ENCODE measurements at regions not wholly inside any gene's neighbourhood (a gene's known extent, or its start where the extent isn't known, plus 50 kb on each side); places are given as distances from the start of the nearest gene placed in this dataset.

DNA sequence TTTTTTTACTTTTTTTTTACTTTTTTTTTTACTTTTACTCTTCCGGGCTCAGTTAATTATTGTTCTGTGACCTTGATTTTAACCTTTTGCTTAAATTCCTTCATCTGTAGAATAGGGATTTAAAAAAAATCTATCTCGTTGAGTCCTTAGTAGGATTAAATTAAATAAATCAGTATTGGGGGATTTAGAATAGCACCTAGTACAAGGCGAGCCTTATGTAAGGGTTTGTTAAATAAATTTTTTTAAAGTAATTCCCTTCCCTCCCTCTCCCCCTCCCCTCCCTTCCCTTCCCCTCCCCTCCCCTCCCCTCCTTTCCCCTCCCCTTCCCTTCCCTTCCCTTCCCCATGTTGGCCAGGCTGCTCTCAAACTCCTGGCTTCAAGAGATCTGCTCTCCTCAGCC is 287.2 kb upstream of the KCNH8 start:
- no peak overlapping the region for H3K27ac ChIP-seq (ENCODE audit: low read depth, low read length)
- no peaks in the 10 kb centered on the region for H3K4me1 ChIP-seq (ENCODE audit: control insufficient read depth, insufficient read depth, low read length)
- H3K27me3 ChIP-seq (ENCODE audit: control insufficient read depth, insufficient read depth, low read length): no peaks in the 10 kb centered on the region
- no peak overlapping the region for H3K9ac ChIP-seq (ENCODE audit: low read length)
- no peaks in the 10 kb centered on the region for H3K9me3 ChIP-seq (ENCODE audit: control insufficient read depth, insufficient read depth, low read depth, low read length)
- no peak overlapping the region for H3K4me3 ChIP-seq (ENCODE audit: low read depth, low read length)
- H3K36me3 ChIP-seq (ENCODE audit: control insufficient read depth, insufficient read depth, low read length): no peaks in the 10 kb centered on the region

DNA sequence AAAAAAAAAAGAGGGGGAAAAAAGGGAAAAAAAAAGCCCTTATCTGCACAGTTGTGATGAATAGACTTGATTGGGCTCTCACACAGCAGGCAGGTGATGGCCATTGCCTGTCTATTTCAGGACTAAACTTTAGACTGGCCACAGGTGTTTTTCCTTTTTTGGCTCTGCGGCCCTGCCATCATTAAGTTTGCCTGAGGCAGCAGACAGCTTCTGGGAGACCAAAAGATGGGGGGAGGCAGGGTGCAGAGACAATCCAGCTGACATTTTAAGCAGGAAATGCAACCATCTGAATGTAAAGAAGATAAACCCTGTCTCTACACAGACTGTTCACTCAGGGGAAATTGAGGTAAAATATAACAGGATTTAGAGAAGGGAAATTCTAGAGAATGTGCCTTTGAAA is 295.0 kb upstream of the KCNH8 start:
- H3K9me3 ChIP-seq (ENCODE audit: control insufficient read depth, insufficient read depth, low read depth, low read length): no peaks in the 10 kb centered on the region
- H3K4me1 ChIP-seq (ENCODE audit: control insufficient read depth, insufficient read depth, low read length): no peaks in the 10 kb centered on the region
- H3K36me3 ChIP-seq (ENCODE audit: control insufficient read depth, insufficient read depth, low read length): no peaks in the 10 kb centered on the region
- H3K27me3 ChIP-seq (ENCODE audit: control insufficient read depth, insufficient read depth, low read length): no peaks in the 10 kb centered on the region
- no peak overlapping the region for H3K4me3 ChIP-seq (ENCODE audit: low read depth, low read length)
- H3K27ac ChIP-seq (ENCODE audit: low read depth, low read length): no peak overlapping the region
- no peak overlapping the region for H3K9ac ChIP-seq (ENCODE audit: low read length)

DNA sequence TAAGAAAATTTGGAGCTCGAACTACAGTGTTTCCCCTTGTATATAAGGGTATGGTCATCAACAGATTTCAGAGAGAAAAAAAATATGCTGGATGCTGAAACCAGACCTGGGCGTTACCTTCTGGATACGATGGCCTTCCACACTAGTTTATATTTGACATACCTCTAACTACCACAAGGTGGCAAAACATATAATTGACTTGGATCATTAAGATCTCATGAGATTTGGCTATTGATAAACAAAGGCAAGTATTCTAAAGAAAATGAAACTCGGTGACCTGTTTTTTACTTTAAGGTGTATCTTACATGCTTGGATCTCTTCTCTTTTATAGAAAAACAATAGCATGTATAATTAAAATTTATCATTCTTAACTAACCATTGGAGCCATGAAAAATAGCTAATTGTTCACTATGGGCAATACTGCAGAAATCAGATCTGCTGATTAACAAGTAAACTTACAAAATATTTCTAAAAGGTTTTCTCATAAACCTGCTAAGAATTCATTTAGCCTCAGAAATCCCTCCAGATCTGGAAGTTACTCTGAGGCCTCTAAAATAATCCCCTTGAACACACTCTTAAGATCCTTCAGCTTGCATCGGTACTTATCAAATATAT is 300.6 kb upstream of the KCNH8 start:
- Histone ChIP-seq H3K4me1 (ENCODE audit: control insufficient read depth, insufficient read depth, low read length) (0 out of 2 replicates have a peak, but pooled peaks cover 9% of the 10 kb centered on the region), H3K27me3 (ENCODE audit: control insufficient read depth, insufficient read depth, low read length) (no peaks in the 10 kb centered on the region), H3K9ac (ENCODE audit: low read length) (no peak overlapping the region), H3K36me3 (ENCODE audit: control insufficient read depth, insufficient read depth, low read length) (no peaks in the 10 kb centered on the region), H3K4me3 (ENCODE audit: low read depth, low read length) (no peak overlapping the region), H3K27ac (ENCODE audit: low read depth, low read length) (no peak overlapping the region), H3K9me3 (ENCODE audit: control insufficient read depth, insufficient read depth, low read depth, low read length) (no peaks in the 10 kb centered on the region)

DNA sequence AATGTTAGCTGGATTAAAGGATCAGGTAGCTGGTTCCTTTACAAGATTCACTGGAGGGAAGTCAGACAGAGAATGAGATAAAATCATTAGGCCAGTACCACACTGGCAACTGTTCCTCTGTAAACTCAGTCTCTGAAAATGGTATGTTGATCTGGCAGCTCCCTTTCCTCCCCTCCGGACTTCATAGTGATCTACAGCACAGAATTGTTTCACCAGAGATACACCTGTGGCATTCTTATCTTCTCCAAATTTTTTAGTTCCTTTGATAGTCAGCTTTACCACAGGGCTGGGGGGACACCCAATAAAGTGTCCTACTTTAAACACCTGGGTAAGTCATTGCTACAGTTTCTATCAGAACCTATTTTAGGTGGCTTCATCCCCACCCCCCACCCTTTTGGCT is 304.3 kb upstream of the KCNH8 start:
- Histone ChIP-seq H3K9me3 (ENCODE audit: control insufficient read depth, insufficient read depth, low read depth, low read length) (no peaks in the 10 kb centered on the region), H3K27me3 (ENCODE audit: control insufficient read depth, insufficient read depth, low read length) (no peaks in the 10 kb centered on the region), H3K36me3 (ENCODE audit: control insufficient read depth, insufficient read depth, low read length) (no peaks in the 10 kb centered on the region), H3K9ac (ENCODE audit: low read length) (no peak overlapping the region), H3K4me1 (ENCODE audit: control insufficient read depth, insufficient read depth, low read length) (0 out of 2 replicates have a peak, but pooled peaks cover 9% of the 10 kb centered on the region), H3K27ac (ENCODE audit: low read depth, low read length) (no peak overlapping the region), H3K4me3 (ENCODE audit: low read depth, low read length) (no peak overlapping the region)

DNA sequence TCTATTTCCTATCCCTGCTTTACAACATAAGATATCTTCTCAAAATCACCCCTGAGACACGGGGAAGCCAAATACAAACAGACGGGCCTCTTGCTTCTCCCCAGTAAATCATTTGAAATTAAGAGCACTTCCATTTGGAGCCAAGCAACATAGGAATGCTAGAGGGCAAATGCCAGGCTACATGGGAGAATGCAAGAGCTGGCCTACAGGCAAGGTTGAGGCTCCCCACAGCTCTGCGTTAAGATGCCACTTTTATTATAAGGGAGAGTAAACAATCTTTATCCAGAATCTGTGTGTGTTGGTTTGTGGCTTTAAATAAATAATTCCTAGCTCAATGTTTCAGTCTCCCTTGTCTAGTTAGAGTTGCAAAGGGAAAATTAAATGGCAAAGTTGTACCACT is 305.1 kb upstream of the KCNH8 start:
- Histone ChIP-seq H3K9ac (ENCODE audit: low read length) (no peak overlapping the region), H3K27me3 (ENCODE audit: control insufficient read depth, insufficient read depth, low read length) (no peaks in the 10 kb centered on the region), H3K9me3 (ENCODE audit: control insufficient read depth, insufficient read depth, low read depth, low read length) (no peaks in the 10 kb centered on the region), H3K4me3 (ENCODE audit: low read depth, low read length) (no peak overlapping the region), H3K4me1 (ENCODE audit: control insufficient read depth, insufficient read depth, low read length) (0 out of 2 replicates have a peak, but pooled peaks cover 9% of the 10 kb centered on the region), H3K27ac (ENCODE audit: low read depth, low read length) (no peak overlapping the region), H3K36me3 (ENCODE audit: control insufficient read depth, insufficient read depth, low read length) (no peaks in the 10 kb centered on the region)

DNA sequence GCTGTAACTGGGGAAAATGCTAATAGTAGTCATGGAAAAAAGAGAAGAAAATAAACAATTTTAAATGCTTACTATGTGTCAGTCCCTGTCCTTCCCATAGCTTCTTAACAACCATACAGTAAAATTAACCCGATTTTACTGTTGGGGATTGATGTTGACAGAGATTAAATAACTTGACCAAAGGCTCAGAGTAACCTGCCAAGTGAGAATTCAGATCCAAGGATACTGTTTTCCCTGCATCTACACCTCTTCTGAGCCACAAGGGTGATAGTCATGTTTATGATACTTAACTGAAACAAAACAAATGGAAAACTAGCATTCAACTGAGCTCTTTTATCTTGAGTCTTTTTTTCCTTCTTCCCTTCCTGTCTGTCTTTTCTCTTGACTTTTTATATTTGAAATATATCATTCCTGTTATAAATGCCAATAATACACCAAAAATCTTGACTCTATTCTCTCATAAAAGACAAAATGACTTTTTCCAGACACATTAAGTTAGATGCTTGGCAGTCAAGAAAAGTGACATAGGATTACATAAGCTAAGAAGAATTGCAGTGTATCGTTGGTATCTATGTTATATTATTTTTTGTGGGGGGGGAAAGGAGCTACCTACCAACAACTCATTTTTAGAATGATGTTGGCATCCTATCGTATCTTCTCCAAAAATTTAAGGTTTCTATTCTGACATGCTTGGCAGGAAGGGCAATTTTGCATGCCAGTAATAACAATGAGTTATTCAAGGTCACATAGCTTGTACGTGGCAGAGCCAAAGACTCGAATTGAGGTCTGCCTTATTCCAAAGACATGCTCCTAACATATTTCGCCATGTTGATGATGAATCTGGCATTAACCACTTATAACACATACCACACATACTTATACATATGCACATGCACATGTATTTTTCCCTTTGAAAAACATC is 306.6 kb upstream of the KCNH8 start:
- no peaks in the 10 kb centered on the region for H3K36me3 ChIP-seq (ENCODE audit: control insufficient read depth, insufficient read depth, low read length)
- no peak overlapping the region for H3K27ac ChIP-seq (ENCODE audit: low read depth, low read length)
- H3K9ac ChIP-seq (ENCODE audit: low read length): no peak overlapping the region
- H3K27me3 ChIP-seq (ENCODE audit: control insufficient read depth, insufficient read depth, low read length): no peaks in the 10 kb centered on the region
- peaks cover 17% of the 10 kb centered on the region for H3K4me1 ChIP-seq (ENCODE audit: control insufficient read depth, insufficient read depth, low read length)
- H3K4me3 ChIP-seq (ENCODE audit: low read depth, low read length): no peak overlapping the region
- H3K9me3 ChIP-seq (ENCODE audit: control insufficient read depth, insufficient read depth, low read depth, low read length): no peaks in the 10 kb centered on the region

DNA sequence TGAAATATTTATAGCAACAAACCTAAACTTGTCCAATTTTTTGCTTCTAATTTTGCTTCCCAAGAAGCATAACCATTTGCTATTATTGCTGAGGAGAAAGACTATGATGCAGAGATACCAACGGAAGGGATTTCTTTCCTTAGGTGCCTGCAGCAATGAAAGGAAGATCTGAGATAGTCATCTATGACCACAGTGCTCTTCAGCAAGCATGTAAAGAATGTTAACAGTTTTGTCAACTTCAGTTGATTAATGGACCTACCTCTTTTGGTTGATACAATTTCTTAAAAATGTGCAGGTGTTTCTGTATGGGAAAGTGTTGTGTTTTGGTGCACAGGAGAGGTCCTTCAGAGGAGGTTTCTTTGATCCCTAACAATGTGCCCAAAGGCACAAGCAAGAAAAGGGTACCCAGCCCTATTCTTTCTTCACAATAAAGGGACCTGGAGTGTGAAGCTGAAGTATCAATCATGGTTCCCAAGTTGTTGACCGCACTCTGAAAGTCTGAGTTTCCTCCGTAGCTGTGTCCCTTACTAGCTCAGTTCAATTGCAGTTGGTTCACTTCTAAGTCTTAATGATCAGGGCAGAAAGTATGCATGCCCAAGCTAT is 307.7 kb upstream of the KCNH8 start:
- Histone ChIP-seq H3K4me3 (ENCODE audit: low read depth, low read length) (no peak overlapping the region), H3K9ac (ENCODE audit: low read length) (no peak overlapping the region), H3K27ac (ENCODE audit: low read depth, low read length) (no peak overlapping the region), H3K27me3 (ENCODE audit: control insufficient read depth, insufficient read depth, low read length) (no peaks in the 10 kb centered on the region), H3K4me1 (ENCODE audit: control insufficient read depth, insufficient read depth, low read length) (peaks cover 22% of the 10 kb centered on the region), H3K9me3 (ENCODE audit: control insufficient read depth, insufficient read depth, low read depth, low read length) (no peaks in the 10 kb centered on the region), H3K36me3 (ENCODE audit: control insufficient read depth, insufficient read depth, low read length) (no peaks in the 10 kb centered on the region)

DNA sequence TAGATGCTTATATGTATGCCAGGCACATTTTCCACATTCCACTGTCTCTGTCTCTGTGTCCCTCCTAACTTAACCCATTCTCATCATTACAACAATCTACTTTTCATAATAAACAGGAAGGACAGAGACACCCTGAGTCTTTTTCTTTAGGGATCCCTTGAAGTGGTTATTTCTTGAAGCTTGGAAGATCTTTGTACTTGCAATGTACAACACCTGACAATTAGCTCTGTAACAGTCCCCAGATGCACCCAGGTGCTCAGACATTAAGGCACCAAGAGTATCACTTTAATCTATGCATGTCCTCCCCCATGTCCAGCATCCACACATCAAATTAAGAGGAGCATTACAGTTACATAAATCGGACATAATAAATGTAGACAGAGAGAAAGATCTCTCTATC is 309.6 kb upstream of the KCNH8 start:
- no peak overlapping the region for H3K27ac ChIP-seq (ENCODE audit: low read depth, low read length)
- H3K27me3 ChIP-seq (ENCODE audit: control insufficient read depth, insufficient read depth, low read length): no peaks in the 10 kb centered on the region
- H3K9ac ChIP-seq (ENCODE audit: low read length): no peak overlapping the region
- H3K36me3 ChIP-seq (ENCODE audit: control insufficient read depth, insufficient read depth, low read length): no peaks in the 10 kb centered on the region
- H3K4me3 ChIP-seq (ENCODE audit: low read depth, low read length): no peak overlapping the region
- peaks cover 22% of the 10 kb centered on the region for H3K4me1 ChIP-seq (ENCODE audit: control insufficient read depth, insufficient read depth, low read length)
- no peaks in the 10 kb centered on the region for H3K9me3 ChIP-seq (ENCODE audit: control insufficient read depth, insufficient read depth, low read depth, low read length)

DNA sequence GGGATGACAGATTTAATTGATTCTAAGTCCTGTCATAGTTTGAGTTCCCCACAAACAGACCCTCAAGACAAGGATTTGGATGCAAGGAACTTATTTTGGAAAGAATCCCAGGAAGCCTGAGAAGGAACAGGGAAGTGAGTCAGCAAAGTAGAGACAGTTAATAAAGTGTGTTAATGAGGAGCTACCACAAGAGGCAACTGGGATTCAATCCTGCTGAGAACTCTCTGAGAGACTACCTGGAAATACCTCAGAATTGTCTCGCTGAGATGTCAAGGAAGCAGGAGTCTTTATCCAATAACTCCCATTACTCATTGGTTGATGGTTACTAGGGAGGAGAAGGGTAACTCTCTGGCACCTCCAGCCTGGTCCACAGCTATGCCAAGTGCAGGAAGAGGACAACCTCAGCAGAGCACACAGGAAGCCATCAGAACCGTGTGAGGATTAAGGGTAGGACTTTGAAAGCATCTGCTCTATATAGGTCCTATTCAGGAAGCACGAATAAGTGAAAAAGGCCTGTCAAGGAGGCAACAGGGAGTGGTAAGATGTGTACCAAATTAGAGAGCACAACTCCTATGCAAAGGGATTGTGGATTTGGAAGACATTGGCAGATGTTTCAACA is 311.1 kb upstream of the KCNH8 start:
- Histone ChIP-seq H3K9ac (ENCODE audit: low read length) (no peak overlapping the region), H3K27ac (ENCODE audit: low read depth, low read length) (no peak overlapping the region), H3K9me3 (ENCODE audit: control insufficient read depth, insufficient read depth, low read depth, low read length) (no peaks in the 10 kb centered on the region), H3K4me3 (ENCODE audit: low read depth, low read length) (no peak overlapping the region), H3K4me1 (ENCODE audit: control insufficient read depth, insufficient read depth, low read length) (peaks cover 16% of the 10 kb centered on the region), H3K36me3 (ENCODE audit: control insufficient read depth, insufficient read depth, low read length) (no peaks in the 10 kb centered on the region), H3K27me3 (ENCODE audit: control insufficient read depth, insufficient read depth, low read length) (no peaks in the 10 kb centered on the region)

DNA sequence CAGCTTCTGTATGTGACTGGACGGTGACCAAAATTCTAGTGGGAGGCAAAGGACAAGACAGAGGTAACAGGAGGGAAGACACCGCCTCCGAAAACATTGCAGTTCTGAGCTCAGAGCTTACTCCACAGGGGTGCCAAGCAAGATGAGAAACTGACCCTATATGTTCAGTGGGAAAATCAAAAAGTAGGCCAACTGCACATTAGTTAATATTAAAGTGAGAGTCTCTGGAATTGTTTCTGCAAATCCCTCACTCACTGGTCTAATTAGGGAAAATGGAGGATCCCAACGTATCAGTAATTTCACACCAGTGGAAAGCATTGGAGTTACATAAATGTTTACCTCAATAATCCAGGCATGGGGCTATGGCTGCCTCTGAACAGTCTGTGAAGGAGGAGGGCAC is 313.3 kb upstream of the KCNH8 start:
- Histone ChIP-seq H3K36me3 (ENCODE audit: control insufficient read depth, insufficient read depth, low read length) (no peaks in the 10 kb centered on the region), H3K4me1 (ENCODE audit: control insufficient read depth, insufficient read depth, low read length) (peaks cover 16% of the 10 kb centered on the region), H3K9ac (ENCODE audit: low read length) (no peak overlapping the region), H3K27ac (ENCODE audit: low read depth, low read length) (no peak overlapping the region), H3K9me3 (ENCODE audit: control insufficient read depth, insufficient read depth, low read depth, low read length) (no peaks in the 10 kb centered on the region), H3K27me3 (ENCODE audit: control insufficient read depth, insufficient read depth, low read length) (no peaks in the 10 kb centered on the region), H3K4me3 (ENCODE audit: low read depth, low read length) (no peak overlapping the region)

DNA sequence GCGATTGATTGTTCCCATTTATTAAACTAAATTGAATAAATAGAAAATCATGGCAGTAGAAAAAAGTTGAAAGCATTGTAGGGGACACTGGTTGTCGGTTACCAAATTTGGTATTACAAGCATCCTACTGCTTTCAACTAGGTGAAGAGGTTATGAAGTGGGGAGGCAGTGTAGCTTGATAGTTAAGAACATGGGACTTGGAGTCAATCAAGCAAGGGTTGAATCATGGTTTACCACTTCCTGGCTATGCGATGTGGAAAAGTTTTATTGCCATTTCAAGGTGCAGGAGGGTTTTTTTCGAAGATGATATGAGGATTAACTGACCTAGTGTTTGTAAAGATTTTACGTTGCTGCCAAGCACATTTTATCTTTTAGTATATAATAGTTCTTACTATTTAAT is 318.2 kb upstream of the KCNH8 start:
- Histone ChIP-seq H3K9ac (ENCODE audit: low read length) (no peak overlapping the region), H3K9me3 (ENCODE audit: control insufficient read depth, insufficient read depth, low read depth, low read length) (no peaks in the 10 kb centered on the region), H3K4me3 (ENCODE audit: low read depth, low read length) (no peak overlapping the region), H3K4me1 (ENCODE audit: control insufficient read depth, insufficient read depth, low read length) (no peaks in the 10 kb centered on the region), H3K27ac (ENCODE audit: low read depth, low read length) (no peak overlapping the region), H3K36me3 (ENCODE audit: control insufficient read depth, insufficient read depth, low read length) (no peaks in the 10 kb centered on the region), H3K27me3 (ENCODE audit: control insufficient read depth, insufficient read depth, low read length) (no peaks in the 10 kb centered on the region)

Data from HUES6 (cell line).